PC-9 (cell line): ENCODE measurements at regions not wholly inside any gene's neighbourhood (a gene's known extent, or its start where the extent isn't known, plus 50 kb on each side); places are given as distances from the start of the nearest gene placed in this dataset.

Experiments used
- BruUV-seq: library from RNA; stranded (reverse); fragments of 400-500 nt; replicated peaks from 2 replicates; lab custom pipeline; 2021; lab: Mats Ljungman, UMichigan
- CTCF ChIA-PET: fragments of 300-600 bp; sonication (Branson Sonifier 250); formaldehyde crosslinking; loops from one replicate; lab custom pipeline; 2022; ENCODE audit warnings: antibody characterized with exemption; lab: Charles Lee
- POLR2A ChIA-PET: fragments of 300-600 bp; sonication (Branson Sonifier 250); formaldehyde crosslinking; loops from one replicate; lab custom pipeline; 2022; ENCODE audit warnings: antibody characterized with exemption; ENCODE audit not compliant: unreplicated experiment; lab: Charles Lee
- DNase-seq, 2 experiments: peaks; one replicate each; pipeline versions ENCODE4 v3.0.0 to v3.0.0-alpha.2; 2015 to 2022; ENCODE audit warnings: mixed read lengths in 1 of 2
- H2AFZ ChIP-seq: fragments of 200-600 bp; sonication (generic); 2 replicates; pipeline ENCODE4 v1.8.1; 2017; ENCODE audit warnings: antibody characterized with exemption
- H3F3A ChIP-seq: fragments of 200-600 bp; sonication (generic); 2 replicates; pipeline ENCODE4 v1.8.1; 2017; ENCODE audit warnings: antibody characterized with exemption, mild to moderate bottlenecking, low read depth; ENCODE audit not compliant: insufficient read depth
- H3K27ac ChIP-seq: fragments of 200-600 bp; sonication (generic); 2 replicates; pipeline ENCODE4 v1.6.1; 2016; ENCODE audit warnings: mixed run types
- H3K27me3 ChIP-seq: fragments of 200-600 bp; sonication (generic); 2 replicates; pipeline ENCODE4 v1.6.1; 2016; ENCODE audit warnings: low read depth, mixed run types; ENCODE audit not compliant: insufficient read depth
- H3K36me3 ChIP-seq: fragments of 200-600 bp; sonication (generic); 2 replicates; pipeline ENCODE4 v1.6.1; 2016; ENCODE audit warnings: low read depth, mixed run types
- H3K4me1 ChIP-seq: fragments of 200-600 bp; sonication (generic); replicated peaks from 2 replicates; pipeline ENCODE4 v1.6.1; 2016; ENCODE audit warnings: mixed run types; ENCODE audit not compliant: insufficient read depth
- H3K4me2 ChIP-seq: fragments of 200-600 bp; sonication (generic); 2 replicates; pipeline ENCODE4 v1.6.1; 2017; ENCODE audit warnings: mixed run types
- H3K4me3 ChIP-seq: fragments of 200-600 bp; sonication (generic); 2 replicates; pipeline ENCODE4 v1.6.1; 2016; ENCODE audit warnings: mixed run types
- H3K79me2 ChIP-seq: fragments of 200-600 bp; sonication (generic); 2 replicates; pipeline ENCODE4 v1.6.1; 2017; ENCODE audit warnings: low read depth, mixed run types
- H3K9me2 ChIP-seq: fragments of 200-600 bp; sonication (generic); 2 replicates; pipeline ENCODE4 v1.8.1; 2017; ENCODE audit warnings: mild to moderate bottlenecking; ENCODE audit not compliant: insufficient read depth
- H3K9me3 ChIP-seq: fragments of 200-600 bp; sonication (generic); 2 replicates; pipeline ENCODE4 v1.8.1; 2016; ENCODE audit warnings: low read depth; ENCODE audit not compliant: insufficient read depth
- H4K20me1 ChIP-seq: fragments of 200-600 bp; sonication (generic); 2 replicates; pipeline ENCODE4 v1.8.1; 2017; ENCODE audit not compliant: insufficient read depth
- EZH2 ChIP-seq: fragments of 200-600 bp; sonication (generic); IDR thresholded peaks from 2 replicates; pipeline ENCODE4 v1.8.0; 2017; ENCODE audit warnings: antibody characterized with exemption, low read depth
- intact Hi-C: fragments of 100-400 bp; cut with micrococcal nuclease; formaldehyde crosslinking; loops from one replicate; pipeline ENCODE4 v1.10.0; 2022; ENCODE audit not compliant: unreplicated experiment
- TF ChIP-seq, protein P1 (sequence below): fragments of 200-600 bp; sonication (generic); conservative IDR thresholded peaks from 2 replicates; pipeline ENCODE4 v1.6.1; 2017; ENCODE audit warnings: mixed run types, antibody characterized with exemption, mild to moderate bottlenecking, moderate library complexity

DNA sequence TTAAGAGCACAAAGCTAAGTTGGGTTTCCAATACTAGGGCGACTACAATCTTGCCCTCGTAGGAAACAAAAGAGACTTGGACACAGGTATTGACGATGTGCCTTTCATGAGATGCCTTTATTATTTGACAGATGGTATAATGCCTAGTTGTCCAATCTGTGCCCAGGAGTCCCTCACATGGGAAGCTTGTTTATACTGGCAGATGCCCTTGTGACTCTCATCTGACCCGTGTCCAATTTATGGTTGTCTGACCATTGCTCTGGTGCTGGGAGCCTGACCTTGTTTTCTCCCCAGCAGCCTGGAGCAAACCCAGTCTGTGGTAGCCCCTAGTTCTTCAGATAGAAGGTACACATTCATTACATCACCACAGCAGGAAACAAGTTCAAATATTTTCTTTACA is 511.7 kb downstream of the AGTPBP1 start:
- Histone ChIP-seq H3K36me3 (no peaks in the 10 kb centered on the region), H4K20me1 (no peaks in the 10 kb centered on the region), H3K4me2 (no peak overlapping the region), H3K4me1 (no peaks in the 10 kb centered on the region), H3K79me2 (no peaks in the 10 kb centered on the region), H3F3A (no peaks in the 10 kb centered on the region), H3K4me3 (no peak overlapping the region), H2AFZ (no peak overlapping the region), H3K27ac (no peak overlapping the region), H3K9me2 (no peaks in the 10 kb centered on the region), H3K9me3 (no peaks in the 10 kb centered on the region), H3K27me3 (peaks cover 16% of the 10 kb centered on the region)
- intact Hi-C loops = no loop called here
- no peak for DNase-seq
- TF ChIP-seq EZH2 = no peak
- TF ChIP-seq, protein P1, sequence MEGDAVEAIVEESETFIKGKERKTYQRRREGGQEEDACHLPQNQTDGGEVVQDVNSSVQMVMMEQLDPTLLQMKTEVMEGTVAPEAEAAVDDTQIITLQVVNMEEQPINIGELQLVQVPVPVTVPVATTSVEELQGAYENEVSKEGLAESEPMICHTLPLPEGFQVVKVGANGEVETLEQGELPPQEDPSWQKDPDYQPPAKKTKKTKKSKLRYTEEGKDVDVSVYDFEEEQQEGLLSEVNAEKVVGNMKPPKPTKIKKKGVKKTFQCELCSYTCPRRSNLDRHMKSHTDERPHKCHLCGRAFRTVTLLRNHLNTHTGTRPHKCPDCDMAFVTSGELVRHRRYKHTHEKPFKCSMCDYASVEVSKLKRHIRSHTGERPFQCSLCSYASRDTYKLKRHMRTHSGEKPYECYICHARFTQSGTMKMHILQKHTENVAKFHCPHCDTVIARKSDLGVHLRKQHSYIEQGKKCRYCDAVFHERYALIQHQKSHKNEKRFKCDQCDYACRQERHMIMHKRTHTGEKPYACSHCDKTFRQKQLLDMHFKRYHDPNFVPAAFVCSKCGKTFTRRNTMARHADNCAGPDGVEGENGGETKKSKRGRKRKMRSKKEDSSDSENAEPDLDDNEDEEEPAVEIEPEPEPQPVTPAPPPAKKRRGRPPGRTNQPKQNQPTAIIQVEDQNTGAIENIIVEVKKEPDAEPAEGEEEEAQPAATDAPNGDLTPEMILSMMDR = no peak
- POLR2A ChIA-PET = no interaction called here
- CTCF ChIA-PET = no interaction called here
- no TSS peak for BruUV-seq

DNA sequence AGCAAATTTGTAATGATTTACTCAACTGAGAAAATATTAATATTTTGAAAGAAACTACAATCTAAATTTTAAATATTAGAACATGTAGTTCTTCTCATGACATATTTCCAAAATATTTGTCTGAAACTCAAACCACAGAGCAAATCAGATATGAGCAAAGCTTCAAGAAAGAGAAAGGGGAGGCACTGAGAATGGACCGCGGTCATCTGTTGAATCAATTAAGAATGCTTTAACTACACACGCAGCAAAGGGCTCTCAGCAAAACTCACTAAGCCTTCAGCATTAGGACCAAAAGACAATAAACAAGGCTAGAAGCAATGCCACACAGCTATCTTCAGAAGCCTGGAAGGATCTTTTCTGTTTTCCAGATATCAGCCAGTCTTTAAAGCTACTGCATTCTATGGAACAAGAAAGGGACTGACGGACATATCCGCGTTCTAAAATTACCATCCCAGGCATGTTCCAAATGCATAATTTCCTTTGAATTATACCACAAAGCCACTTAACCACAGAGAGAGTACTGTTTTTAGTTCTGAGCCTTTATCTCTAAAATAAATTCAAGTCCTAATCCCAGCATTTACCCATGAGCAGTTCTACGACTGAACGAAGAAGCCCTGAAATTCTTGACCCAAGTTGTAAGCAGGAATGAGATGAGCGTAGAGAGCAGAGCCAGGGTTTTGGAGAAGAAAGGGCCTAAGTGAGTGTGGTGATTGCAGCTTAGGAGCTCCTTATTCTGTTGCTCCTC is 513.5 kb downstream of the AGTPBP1 start:
- Histone ChIP-seq H3K27ac (no peak overlapping the region), H3K27me3 (peaks cover 16% of the 10 kb centered on the region), H3K79me2 (no peaks in the 10 kb centered on the region), H3K4me2 (no peak overlapping the region), H3K4me1 (no peaks in the 10 kb centered on the region), H3F3A (no peaks in the 10 kb centered on the region), H4K20me1 (no peaks in the 10 kb centered on the region), H3K36me3 (no peaks in the 10 kb centered on the region), H2AFZ (no peak overlapping the region), H3K9me2 (no peaks in the 10 kb centered on the region), H3K9me3 (no peaks in the 10 kb centered on the region), H3K4me3 (no peak overlapping the region)
- no TSS peak for BruUV-seq
- POLR2A ChIA-PET = no interaction called here
- CTCF ChIA-PET = no interaction called here
- TF ChIP-seq, protein P1 = no peak
- TF ChIP-seq EZH2 = no peak
- DNase-seq = no peak
- intact Hi-C loops = no loop called here

DNA sequence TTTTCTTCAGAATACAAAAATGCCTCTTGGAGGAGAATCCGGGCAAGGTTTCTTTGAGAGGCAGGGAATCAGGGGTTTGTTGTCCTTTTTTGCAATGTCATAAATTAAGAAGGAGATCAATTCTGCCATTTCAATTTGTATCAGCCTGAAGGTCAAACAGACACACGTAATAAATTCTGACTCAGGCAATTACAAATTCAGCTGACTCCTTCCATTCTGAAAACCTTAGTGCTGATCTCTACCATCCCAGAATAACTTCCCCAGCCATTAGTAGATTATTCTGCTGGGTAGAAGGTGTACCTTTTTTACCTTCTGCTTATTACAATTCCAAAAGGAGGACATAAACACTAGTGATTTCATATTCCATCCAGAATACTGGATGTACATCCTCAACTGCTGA is 516.6 kb downstream of the AGTPBP1 start:
- Histone ChIP-seq H3K79me2 (no peaks in the 10 kb centered on the region), H2AFZ (no peak overlapping the region), H3K27ac (no peak overlapping the region), H3K4me3 (no peak overlapping the region), H3K9me3 (no peaks in the 10 kb centered on the region), H3F3A (no peaks in the 10 kb centered on the region), H3K9me2 (no peaks in the 10 kb centered on the region), H3K27me3 (peaks cover 18% of the 10 kb centered on the region), H3K36me3 (no peaks in the 10 kb centered on the region), H3K4me2 (no peak overlapping the region), H3K4me1 (no peaks in the 10 kb centered on the region), H4K20me1 (no peaks in the 10 kb centered on the region)
- no peak for DNase-seq
- no TSS peak for BruUV-seq
- CTCF ChIA-PET = no interaction called here
- intact Hi-C loops = no loop called here
- POLR2A ChIA-PET = no interaction called here
- TF ChIP-seq EZH2 = no peak
- TF ChIP-seq, protein P1 = no peak
